H1 (cell line): ENCODE measurements at regions not wholly inside any gene's neighbourhood (a gene's known extent, or its start where the extent isn't known, plus 50 kb on each side); places are given as distances from the start of the nearest gene placed in this dataset.

ENCODE experiments used
- BCL11A ChIP-seq, 2 experiments: IDR thresholded peaks; one replicate each; pipeline ENCODE4 v1.6.1; 2011; ENCODE audit warnings: low read depth in 2 of 2, low read length in 2 of 2, mild to moderate bottlenecking in 2 of 2
- CBX8 ChIP-seq: fragments of 300-800, 300-1000 bp; sonication (generic); IDR thresholded peaks from 2 replicates; pipeline ENCODE4 v1.7.1; 2016; ENCODE audit warnings: low read depth, low read length, borderline replicate concordance
- E2F6 ChIP-seq: IDR thresholded peaks from 2 replicates; pipeline ENCODE4 v1.6.1; 2012; ENCODE audit warnings: inconsistent platforms
- KDM5A ChIP-seq: fragments of 200-600 bp; IDR thresholded peaks from 2 replicates; pipeline ENCODE4 v1.7.1; 2012; ENCODE audit warnings: mild to moderate bottlenecking, low read length, inconsistent platforms, mixed read lengths
- TBP ChIP-seq: IDR thresholded peaks from 2 replicates; pipeline ENCODE4 v1.6.1; 2011; ENCODE audit warnings: low read depth, low read length, improper control_type of control experiment
- TF ChIP-seq, protein P1 (sequence below): IDR thresholded peaks from 2 replicates; pipeline ENCODE4 v1.6.1; 2012; ENCODE audit warnings: inconsistent platforms

- TF ChIP-seq BCL11A (IDR thresholded peaks at IDR 0.05; ENCODE audit: low read depth in 2 of 2, low read length in 2 of 2) (no peak), E2F6 (no peak), TBP (no peak), CBX8 (no peak), KDM5A (no peak)
- TF ChIP-seq, protein P1, sequence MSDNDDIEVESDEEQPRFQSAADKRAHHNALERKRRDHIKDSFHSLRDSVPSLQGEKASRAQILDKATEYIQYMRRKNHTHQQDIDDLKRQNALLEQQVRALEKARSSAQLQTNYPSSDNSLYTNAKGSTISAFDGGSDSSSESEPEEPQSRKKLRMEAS: no peak
These were observed 300.4 kb downstream of the PLA2G4A start (continued) for GRCh38 chr1:187129132-187129531.
